ENCODE measurements at regions not wholly inside any gene's neighbourhood (a gene's known extent, or its start where the extent isn't known, plus 50 kb on each side); places are given as distances from the start of the nearest gene placed in this dataset.

GRCh38 chr21:28397040-28397439, 595.6 kb downstream of the LTN1 start:
- no peaks in the 10 kb centered on the region for H3K36me3 ChIP-seq (ENCODE audit: control insufficient read depth in 4 of 4, insufficient read depth in 4 of 4, low read length in 4 of 4)
- no peak for DNase-seq
- H3K9me3 ChIP-seq (ENCODE audit: control insufficient read depth in 4 of 4, insufficient read depth in 3 of 4, low read length in 3 of 4): peaks cover 0 to 2% (median 0%) of the 10 kb centered on the region in 4 donors
- H3K4me3 ChIP-seq: no peak overlapping the region
- no peak overlapping the region for H3K9ac ChIP-seq (ENCODE audit: insufficient read depth in 1 of 2, low read length in 2 of 2)
- H3K4me1 ChIP-seq (ENCODE audit: control insufficient read depth in 5 of 5, insufficient read depth in 5 of 5, low read length in 5 of 5): peaks cover 0 to 7% (median 3%) of the 10 kb centered on the region in 5 donors
- ATAC-seq (ENCODE audit: insufficient read depth, low FRiP score): no peak
- TF ChIP-seq CTCF (IDR thresholded peaks at IDR 0.05; ENCODE audit: control extremely low read depth, extremely low read depth): no peak
- H3K27me3 ChIP-seq (ENCODE audit: control insufficient read depth in 3 of 3, insufficient read depth in 3 of 3, low read length in 2 of 3): no peaks in the 10 kb centered on the region
- no peak overlapping the region for H3K27ac ChIP-seq (ENCODE audit: low read depth in 1 of 2, low read length in 1 of 2)

GRCh38 chr21:28396421-28396820, 596.3 kb downstream of the LTN1 start:
- no peaks in the 10 kb centered on the region for H3K27me3 ChIP-seq (ENCODE audit: control insufficient read depth in 3 of 3, insufficient read depth in 3 of 3, low read length in 2 of 3)
- DNase-seq: no peak
- WGBS, 2 donors: 73 to 91% methylated on average over 5 of the region's 5 CpGs
- peaks cover 0 to 7% (median 3%) of the 10 kb centered on the region in 5 donors for H3K4me1 ChIP-seq (ENCODE audit: control insufficient read depth in 5 of 5, insufficient read depth in 5 of 5, low read length in 5 of 5)
- no peaks in the 10 kb centered on the region for H3K36me3 ChIP-seq (ENCODE audit: control insufficient read depth in 4 of 4, insufficient read depth in 4 of 4, low read length in 4 of 4)
- no peak for TF ChIP-seq CTCF (IDR thresholded peaks at IDR 0.05; ENCODE audit: control extremely low read depth, extremely low read depth)
- ATAC-seq (ENCODE audit: insufficient read depth, low FRiP score): no peak
- H3K9ac ChIP-seq (ENCODE audit: insufficient read depth in 1 of 2, low read length in 2 of 2): no peak overlapping the region
- no peak overlapping the region for H3K4me3 ChIP-seq
- H3K27ac ChIP-seq (ENCODE audit: low read depth in 1 of 2, low read length in 1 of 2): no peak overlapping the region
- H3K9me3 ChIP-seq (ENCODE audit: control insufficient read depth in 4 of 4, insufficient read depth in 3 of 4, low read length in 3 of 4): peaks cover 0 to 2% (median 0%) of the 10 kb centered on the region in 4 donors

GRCh38 chr21:28393279-28393678, 599.4 kb downstream of the LTN1 start:
- H3K27me3 ChIP-seq (ENCODE audit: control insufficient read depth in 3 of 3, insufficient read depth in 3 of 3, low read length in 2 of 3): no peaks in the 10 kb centered on the region
- H3K4me3 ChIP-seq: no peak overlapping the region
- peaks cover 0 to 2% (median 0%) of the 10 kb centered on the region in 4 donors for H3K9me3 ChIP-seq (ENCODE audit: control insufficient read depth in 4 of 4, insufficient read depth in 3 of 4, low read length in 3 of 4)
- H3K27ac ChIP-seq (ENCODE audit: low read depth in 1 of 2, low read length in 1 of 2): no peak overlapping the region
- peak; percentile 17 for ATAC-seq (ENCODE audit: insufficient read depth, low FRiP score)
- H3K36me3 ChIP-seq (ENCODE audit: control insufficient read depth in 4 of 4, insufficient read depth in 4 of 4, low read length in 4 of 4): no peaks in the 10 kb centered on the region
- DNase-seq: peak; percentile 55 to 76 (median 62)
- peaks cover 0 to 7% (median 3%) of the 10 kb centered on the region in 5 donors for H3K4me1 ChIP-seq (ENCODE audit: control insufficient read depth in 5 of 5, insufficient read depth in 5 of 5, low read length in 5 of 5)
- WGBS, 2 donors: 61 to 80% methylated on average over 7 of the region's 7 CpGs
- TF ChIP-seq CTCF (IDR thresholded peaks at IDR 0.05; ENCODE audit: control extremely low read depth, extremely low read depth): no peak
- H3K9ac ChIP-seq (ENCODE audit: insufficient read depth in 1 of 2, low read length in 2 of 2): no peak overlapping the region

Data from lung (tissue), 11 donors.